ENCODE measurements at regions not wholly inside any gene's neighbourhood (a gene's known extent, or its start where the extent isn't known, plus 50 kb on each side); places are given as distances from the start of the nearest gene placed in this dataset.

GRCh38 chr14:42143114-42143513, 536.4 kb downstream of the LRFN5 start:
- no peak for DNase-seq

GRCh38 chr14:42141328-42141727, 534.7 kb downstream of the LRFN5 start:
- DNase-seq: no peak

GRCh38 chr14:42140831-42141279, 534.2 kb downstream of the LRFN5 start:
- DNase-seq: no peak

- DNase-seq: no peak
Measured at GRCh38 chr14:42140001-42140400, 533.3 kb downstream of the LRFN5 start.

GRCh38 chr14:42138406-42138805, 531.7 kb downstream of the LRFN5 start:
- DNase-seq: no peak

- no peak for DNase-seq
Measured at GRCh38 chr14:42130815-42131214, 524.1 kb downstream of the LRFN5 start.

- no peak for DNase-seq
Measured at GRCh38 chr14:42123526-42123925, 516.9 kb downstream of the LRFN5 start.

GRCh38 chr14:42113358-42114069, 506.8 kb downstream of the LRFN5 start:
- no peak for DNase-seq

- no peak for DNase-seq
Measured at GRCh38 chr14:42112108-42112507, 505.4 kb downstream of the LRFN5 start.

GRCh38 chr14:42111355-42111754, 504.7 kb downstream of the LRFN5 start:
- DNase-seq: no peak

GRCh38 chr14:42110167-42110566, 503.5 kb downstream of the LRFN5 start:
- no peak for DNase-seq

- DNase-seq: no peak
Measured at GRCh38 chr14:42095155-42095554, 488.5 kb downstream of the LRFN5 start.

GRCh38 chr14:42090122-42090521, 483.4 kb downstream of the LRFN5 start:
- DNase-seq: no peak

GRCh38 chr14:42079911-42080310, 473.2 kb downstream of the LRFN5 start:
- no peak for DNase-seq

GRCh38 chr14:42078345-42078744, 471.7 kb downstream of the LRFN5 start:
- no peak for DNase-seq

- no peak for DNase-seq
Measured at GRCh38 chr14:42070031-42070430, 463.4 kb downstream of the LRFN5 start.

- DNase-seq: no peak
Measured at GRCh38 chr14:42057111-42057510, 450.4 kb downstream of the LRFN5 start.

GRCh38 chr14:42047421-42048055, 440.9 kb downstream of the LRFN5 start:
- no peak for DNase-seq

GRCh38 chr14:42045383-42045782, 438.7 kb downstream of the LRFN5 start:
- no peak for DNase-seq

GRCh38 chr14:42028607-42029006, 421.9 kb downstream of the LRFN5 start:
- no peak for DNase-seq

- DNase-seq: no peak
Measured at GRCh38 chr14:42027271-42027670, 420.6 kb downstream of the LRFN5 start.

GRCh38 chr14:42023452-42023851, 416.8 kb downstream of the LRFN5 start:
- no peak for DNase-seq

- DNase-seq: no peak
Measured at GRCh38 chr14:42014301-42014700, 407.6 kb downstream of the LRFN5 start.

- DNase-seq: no peak
Measured at GRCh38 chr14:42013559-42013958, 406.9 kb downstream of the LRFN5 start.

GRCh38 chr14:42013153-42013552, 406.5 kb downstream of the LRFN5 start:
- DNase-seq: no peak
